ENCODE measurements at regions not wholly inside any gene's neighbourhood (a gene's known extent, or its start where the extent isn't known, plus 50 kb on each side); places are given as distances from the start of the nearest gene placed in this dataset.
A peak's percentile ranks its signal among the peaks of the same experiment; 100 is the strongest.

DNA sequence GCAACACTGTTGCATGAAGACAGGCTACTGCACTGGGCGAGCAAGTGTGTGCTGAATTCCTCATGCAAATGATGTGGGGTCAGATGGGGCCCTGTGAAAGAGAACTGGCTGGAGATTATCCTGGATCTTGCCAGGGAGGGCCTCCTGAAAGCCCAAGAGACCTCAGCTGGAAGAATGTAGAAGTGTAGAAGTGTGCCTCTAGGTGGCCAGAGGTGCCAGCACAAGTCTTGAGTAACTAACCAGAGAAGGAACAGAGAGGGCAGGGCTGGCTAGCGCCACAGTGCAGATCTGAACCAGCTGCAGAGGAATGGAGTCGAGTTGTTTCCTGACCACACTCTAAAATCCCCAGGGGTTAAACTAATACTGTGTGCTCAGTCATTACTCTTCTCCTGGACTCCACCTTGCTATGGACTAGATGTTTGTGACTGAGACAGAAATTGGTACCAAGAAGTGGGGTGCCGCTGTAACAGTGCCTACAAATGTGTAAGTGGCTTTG, 399.3 kb downstream of the LRATD1 start:
- 71 to 79% (median 78%) methylated on average over 4 of the region's 4 CpGs for WGBS, 3 donors
- no peak overlapping the region for H3K4me3 ChIP-seq (ENCODE audit: low read depth in 1 of 3, low read length in 3 of 3)
- H3K27me3 ChIP-seq (ENCODE audit: control insufficient read depth in 3 of 3, insufficient read depth in 3 of 3, low read length in 3 of 3) = no peaks in the 10 kb centered on the region
- H3K36me3 ChIP-seq (ENCODE audit: control insufficient read depth in 3 of 3, insufficient read depth in 2 of 3, low read depth in 1 of 3, low read length in 3 of 3) = no peaks in the 10 kb centered on the region
- no peak for FAIRE-seq
- H3K9me3 ChIP-seq (ENCODE audit: control insufficient read depth in 2 of 2, insufficient read depth in 1 of 2, low read depth in 1 of 2, low read length in 1 of 2) = no peaks in the 10 kb centered on the region
- no peak for DNase-seq
- H3K4me1 ChIP-seq (ENCODE audit: control insufficient read depth in 3 of 3, insufficient read depth in 2 of 3, low read depth in 1 of 3, low read length in 2 of 3) = no peaks in the 10 kb centered on the region
- no peak overlapping the region for H3K27ac ChIP-seq (ENCODE audit: low read depth in 1 of 3, low read length in 2 of 3)

GRCh38 chr2:15034246-15034645, 401.7 kb downstream of the LRATD1 start:
- Histone ChIP-seq H3K4me3 (ENCODE audit: low read depth in 1 of 3, low read length in 3 of 3) (no peak overlapping the region), H3K4me1 (ENCODE audit: control insufficient read depth in 3 of 3, insufficient read depth in 2 of 3, low read depth in 1 of 3, low read length in 2 of 3) (no peaks in the 10 kb centered on the region), H3K36me3 (ENCODE audit: control insufficient read depth in 3 of 3, insufficient read depth in 2 of 3, low read depth in 1 of 3, low read length in 3 of 3) (no peaks in the 10 kb centered on the region), H3K9me3 (ENCODE audit: control insufficient read depth in 2 of 2, insufficient read depth in 1 of 2, low read depth in 1 of 2, low read length in 1 of 2) (no peaks in the 10 kb centered on the region), H3K27me3 (ENCODE audit: control insufficient read depth in 3 of 3, insufficient read depth in 3 of 3, low read length in 3 of 3) (no peaks in the 10 kb centered on the region), H3K27ac (ENCODE audit: low read depth in 1 of 3, low read length in 2 of 3) (no peak overlapping the region)
- FAIRE-seq (no peak), DNase-seq (no peak)
- 50 to 71% (median 59%) methylated on average over 2 of the region's 2 CpGs for WGBS, 3 donors

- 66 to 78% (median 68%) methylated on average over 2 of the region's 2 CpGs for WGBS, 3 donors
- DNase-seq (no peak), FAIRE-seq (no peak)
- Histone ChIP-seq H3K9me3 (ENCODE audit: control insufficient read depth in 2 of 2, insufficient read depth in 1 of 2, low read depth in 1 of 2, low read length in 1 of 2) (no peaks in the 10 kb centered on the region), H3K4me1 (ENCODE audit: control insufficient read depth in 3 of 3, insufficient read depth in 2 of 3, low read depth in 1 of 3, low read length in 2 of 3) (no peaks in the 10 kb centered on the region), H3K4me3 (ENCODE audit: low read depth in 1 of 3, low read length in 3 of 3) (no peak overlapping the region), H3K27ac (ENCODE audit: low read depth in 1 of 3, low read length in 2 of 3) (no peak overlapping the region), H3K36me3 (ENCODE audit: control insufficient read depth in 3 of 3, insufficient read depth in 2 of 3, low read depth in 1 of 3, low read length in 3 of 3) (no peaks in the 10 kb centered on the region), H3K27me3 (ENCODE audit: control insufficient read depth in 3 of 3, insufficient read depth in 3 of 3, low read length in 3 of 3) (no peaks in the 10 kb centered on the region)
These were observed 402.3 kb downstream of the LRATD1 start for GRCh38 chr2:15034860-15035259.

GRCh38 chr2:15038366-15039364, 406.1 kb downstream of the LRATD1 start:
- Histone ChIP-seq H3K4me3 (ENCODE audit: low read depth in 1 of 3, low read length in 3 of 3) (no peak overlapping the region), H3K9me3 (ENCODE audit: control insufficient read depth in 2 of 2, insufficient read depth in 1 of 2, low read depth in 1 of 2, low read length in 1 of 2) (no peaks in the 10 kb centered on the region), H3K4me1 (ENCODE audit: control insufficient read depth in 3 of 3, insufficient read depth in 2 of 3, low read depth in 1 of 3, low read length in 2 of 3) (no peaks in the 10 kb centered on the region), H3K27me3 (ENCODE audit: control insufficient read depth in 3 of 3, insufficient read depth in 3 of 3, low read length in 3 of 3) (no peaks in the 10 kb centered on the region), H3K27ac (ENCODE audit: low read depth in 1 of 3, low read length in 2 of 3) (no peak overlapping the region), H3K36me3 (ENCODE audit: control insufficient read depth in 3 of 3, insufficient read depth in 2 of 3, low read depth in 1 of 3, low read length in 3 of 3) (no peaks in the 10 kb centered on the region)
- DNase-seq (no peak), FAIRE-seq (no peak)
- 59 to 62% (median 60%) methylated on average over 15 of the region's 15 CpGs for WGBS, 3 donors

DNA sequence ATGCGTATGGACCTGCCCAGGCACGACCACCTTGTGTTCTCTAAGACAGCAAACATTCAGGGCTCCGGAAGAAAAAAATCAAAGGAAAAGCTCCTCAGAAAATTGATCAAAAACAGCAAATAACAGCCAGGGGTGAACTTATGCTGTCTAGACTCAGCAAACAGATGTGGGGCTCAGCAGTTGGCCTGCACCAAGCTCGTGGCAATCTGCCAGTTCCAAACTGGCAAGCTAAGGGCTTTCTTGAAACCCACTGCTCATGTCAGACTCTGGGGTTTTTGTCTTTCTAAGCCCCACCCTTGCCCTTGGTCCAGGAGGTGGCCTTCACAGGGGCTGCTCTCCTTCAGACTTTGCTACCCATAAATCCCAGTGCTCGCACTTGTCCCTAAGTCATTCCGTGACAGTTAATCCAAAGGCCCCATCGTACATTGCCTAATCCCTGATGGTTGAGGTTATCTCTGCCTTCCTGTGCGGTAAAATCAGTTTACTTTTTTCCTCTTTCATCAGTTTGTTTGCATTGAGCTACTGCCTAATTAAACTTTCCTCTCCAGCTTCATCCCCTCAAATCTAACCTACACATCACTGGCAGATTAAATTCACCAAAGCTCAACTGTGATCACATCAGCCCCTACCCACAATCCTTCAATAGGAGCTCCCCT, 408.0 kb downstream of the LRATD1 start:
- DNase-seq = no peak
- Histone ChIP-seq H3K9me3 (ENCODE audit: control insufficient read depth in 2 of 2, insufficient read depth in 1 of 2, low read depth in 1 of 2, low read length in 1 of 2) (no peaks in the 10 kb centered on the region), H3K27ac (ENCODE audit: low read depth in 1 of 3, low read length in 2 of 3) (peak overlapping the region in 1 of 3 donors; percentile 7), H3K36me3 (ENCODE audit: control insufficient read depth in 3 of 3, insufficient read depth in 2 of 3, low read depth in 1 of 3, low read length in 3 of 3) (no peaks in the 10 kb centered on the region), H3K27me3 (ENCODE audit: control insufficient read depth in 3 of 3, insufficient read depth in 3 of 3, low read length in 3 of 3) (no peaks in the 10 kb centered on the region), H3K4me3 (ENCODE audit: low read depth in 1 of 3, low read length in 3 of 3) (no peak overlapping the region), H3K4me1 (ENCODE audit: control insufficient read depth in 3 of 3, insufficient read depth in 2 of 3, low read depth in 1 of 3, low read length in 2 of 3) (no peaks in the 10 kb centered on the region)
- WGBS, 3 donors = 67 to 72% (median 71%) methylated on average over 8 of the region's 8 CpGs
- FAIRE-seq = no peak

DNA sequence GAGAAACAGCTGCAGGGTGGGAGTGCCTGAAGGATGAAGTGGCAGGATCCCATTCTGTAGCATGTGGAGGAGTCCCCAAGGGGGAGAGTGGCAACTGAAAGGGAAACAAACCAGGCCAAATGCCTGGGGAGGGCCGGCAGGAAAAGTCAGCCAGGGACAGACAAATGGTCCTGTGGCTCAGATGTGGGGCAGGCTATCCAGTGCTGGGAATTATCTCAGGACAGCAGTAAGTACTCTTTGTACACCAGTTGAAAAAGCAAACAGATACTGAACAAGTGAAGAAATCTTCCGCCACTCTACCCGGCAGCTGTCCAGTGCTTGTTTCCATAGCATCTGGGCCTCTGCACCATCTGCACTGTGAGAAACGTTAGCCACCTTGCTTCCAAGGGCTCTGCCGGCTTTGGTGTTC, 408.9 kb downstream of the LRATD1 start:
- Histone ChIP-seq H3K27me3 (ENCODE audit: control insufficient read depth in 3 of 3, insufficient read depth in 3 of 3, low read length in 3 of 3) (no peaks in the 10 kb centered on the region), H3K4me3 (ENCODE audit: low read depth in 1 of 3, low read length in 3 of 3) (no peak overlapping the region), H3K9me3 (ENCODE audit: control insufficient read depth in 2 of 2, insufficient read depth in 1 of 2, low read depth in 1 of 2, low read length in 1 of 2) (no peaks in the 10 kb centered on the region), H3K4me1 (ENCODE audit: control insufficient read depth in 3 of 3, insufficient read depth in 2 of 3, low read depth in 1 of 3, low read length in 2 of 3) (no peaks in the 10 kb centered on the region), H3K27ac (ENCODE audit: low read depth in 1 of 3, low read length in 2 of 3) (peak overlapping the region in 1 of 3 donors; percentile 7), H3K36me3 (ENCODE audit: control insufficient read depth in 3 of 3, insufficient read depth in 2 of 3, low read depth in 1 of 3, low read length in 3 of 3) (no peaks in the 10 kb centered on the region)
- FAIRE-seq (no peak), DNase-seq (no peak)
- WGBS, 3 donors = 57 to 71% (median 70%) methylated on average over 5 of the region's 5 CpGs

DNA sequence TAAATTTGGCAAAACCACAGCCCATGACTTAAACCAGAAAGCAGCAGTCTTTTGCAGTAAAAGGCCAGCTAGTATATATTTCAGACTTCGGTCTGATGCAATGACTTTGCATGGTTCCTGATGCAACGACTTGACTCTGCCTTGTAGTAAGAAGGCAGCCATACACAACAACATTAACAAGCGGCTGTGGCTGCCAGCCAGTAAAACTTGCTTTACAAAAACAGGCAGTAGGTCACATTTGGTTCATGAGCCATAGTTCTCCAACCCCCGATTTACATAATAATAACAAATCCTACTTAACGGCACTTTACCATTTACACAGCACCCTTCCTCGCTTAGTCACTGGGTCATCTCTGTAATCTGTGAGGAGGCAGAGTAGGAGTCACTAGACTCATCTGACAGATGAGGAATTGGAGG, 410.3 kb downstream of the LRATD1 start:
- Histone ChIP-seq H3K27ac (ENCODE audit: low read depth in 1 of 3, low read length in 2 of 3) (peak overlapping the region in 1 of 3 donors; percentile 46), H3K27me3 (ENCODE audit: control insufficient read depth in 3 of 3, insufficient read depth in 3 of 3, low read length in 3 of 3) (no peaks in the 10 kb centered on the region), H3K4me1 (ENCODE audit: control insufficient read depth in 3 of 3, insufficient read depth in 2 of 3, low read depth in 1 of 3, low read length in 2 of 3) (no peaks in the 10 kb centered on the region), H3K4me3 (ENCODE audit: low read depth in 1 of 3, low read length in 3 of 3) (no peak overlapping the region), H3K36me3 (ENCODE audit: control insufficient read depth in 3 of 3, insufficient read depth in 2 of 3, low read depth in 1 of 3, low read length in 3 of 3) (no peaks in the 10 kb centered on the region), H3K9me3 (ENCODE audit: control insufficient read depth in 2 of 2, insufficient read depth in 1 of 2, low read depth in 1 of 2, low read length in 1 of 2) (no peaks in the 10 kb centered on the region)
- DNase-seq (peak in 1 of 2 donors; percentile 8), FAIRE-seq (no peak)
- WGBS, 3 donors = 59 to 84% (median 77%) methylated on average over 6 of the region's 6 CpGs

GRCh38 chr2:15043336-15044058, 411.0 kb downstream of the LRATD1 start:
- H3K4me1 ChIP-seq (ENCODE audit: control insufficient read depth in 3 of 3, insufficient read depth in 2 of 3, low read depth in 1 of 3, low read length in 2 of 3) = no peaks in the 10 kb centered on the region
- no peak for DNase-seq
- H3K9me3 ChIP-seq (ENCODE audit: control insufficient read depth in 2 of 2, insufficient read depth in 1 of 2, low read depth in 1 of 2, low read length in 1 of 2) = no peaks in the 10 kb centered on the region
- peak overlapping the region in 1 of 3 donors; percentile 46 for H3K27ac ChIP-seq (ENCODE audit: low read depth in 1 of 3, low read length in 2 of 3)
- no peak overlapping the region for H3K4me3 ChIP-seq (ENCODE audit: low read depth in 1 of 3, low read length in 3 of 3)
- FAIRE-seq = no peak
- no peaks in the 10 kb centered on the region for H3K27me3 ChIP-seq (ENCODE audit: control insufficient read depth in 3 of 3, insufficient read depth in 3 of 3, low read length in 3 of 3)
- H3K36me3 ChIP-seq (ENCODE audit: control insufficient read depth in 3 of 3, insufficient read depth in 2 of 3, low read depth in 1 of 3, low read length in 3 of 3) = no peaks in the 10 kb centered on the region
- WGBS, 3 donors = 46 to 51% (median 49%) methylated on average over 4 of the region's 4 CpGs

Data from small intestine (tissue), 7 donors.